NCI-H2107 treated with DMSO at 0.1 percent for 48 hours (cell line): ENCODE measurements at regions not wholly inside any gene's neighbourhood (a gene's known extent, or its start where the extent isn't known, plus 50 kb on each side); places are given as distances from the start of the nearest gene placed in this dataset.
"Not testable (repeated sequence)": the region's sequence is repeated elsewhere in the genome, so short reads cannot be mapped to it uniquely, and the experiment has no call there.

Experiments
- DNase-seq: peaks from one replicate; lab custom pipeline; 2025; ENCODE audit not compliant: unreplicated experiment; lab: John Stamatoyannopoulos, UW

DNA sequence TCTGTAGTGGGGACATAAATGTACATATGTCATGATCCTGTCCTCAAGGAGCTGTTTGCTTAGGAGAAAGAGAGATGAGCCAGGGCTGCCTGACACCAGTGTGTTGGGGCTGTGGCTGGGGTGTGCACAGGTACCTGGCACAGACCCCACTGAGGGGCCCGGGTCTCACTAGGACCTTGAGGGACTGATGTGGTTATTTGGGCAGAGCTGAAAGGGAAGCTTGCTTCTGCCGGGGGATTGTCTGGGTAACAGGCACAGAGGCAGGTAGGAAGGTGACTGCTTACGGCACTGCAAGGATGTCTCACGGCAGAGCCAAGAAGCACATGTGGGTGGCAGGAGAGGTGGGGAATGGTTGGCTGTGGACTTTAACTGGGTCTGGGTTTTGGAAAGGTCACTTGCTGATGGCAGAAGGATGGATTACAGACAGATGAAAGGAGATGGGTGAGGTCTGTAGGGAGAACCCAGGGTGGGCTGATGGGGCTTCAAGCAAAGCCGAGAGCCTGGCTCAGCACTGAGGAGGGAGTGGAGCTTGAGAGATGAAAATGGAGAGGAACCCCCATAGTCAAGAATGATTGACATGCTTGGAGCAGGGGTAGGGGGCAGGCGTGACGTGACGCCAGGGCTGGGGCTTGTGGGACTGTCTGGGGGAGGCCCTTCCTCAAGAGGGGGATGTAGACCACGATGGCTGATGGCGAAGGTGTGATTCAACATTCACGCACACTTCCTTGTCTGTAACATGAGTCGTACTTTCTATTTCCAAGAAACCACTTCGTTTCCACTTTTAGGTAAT, 207.7 kb upstream of the SHH start:
- no peak for DNase-seq

DNA sequence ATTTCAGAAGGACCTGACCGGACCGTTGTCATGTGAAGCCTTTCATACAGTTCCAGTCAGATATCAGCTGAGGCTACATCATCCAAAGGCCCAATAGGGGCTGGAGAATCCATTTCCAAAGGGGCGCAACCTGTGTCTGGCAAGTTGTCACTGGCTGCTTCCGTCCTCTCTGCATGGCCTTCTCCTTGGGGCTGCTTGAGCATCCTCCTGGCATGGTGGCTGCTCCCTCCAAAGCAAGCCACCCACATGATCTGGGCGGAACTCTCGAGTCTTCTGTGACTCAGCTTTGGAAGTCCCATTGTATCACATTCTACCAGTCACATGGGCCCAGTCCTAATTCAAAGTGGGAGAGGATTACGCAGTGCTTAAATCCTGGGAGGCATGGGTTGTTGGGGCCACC, 207.0 kb upstream of the SHH start:
- no peak for DNase-seq

DNA sequence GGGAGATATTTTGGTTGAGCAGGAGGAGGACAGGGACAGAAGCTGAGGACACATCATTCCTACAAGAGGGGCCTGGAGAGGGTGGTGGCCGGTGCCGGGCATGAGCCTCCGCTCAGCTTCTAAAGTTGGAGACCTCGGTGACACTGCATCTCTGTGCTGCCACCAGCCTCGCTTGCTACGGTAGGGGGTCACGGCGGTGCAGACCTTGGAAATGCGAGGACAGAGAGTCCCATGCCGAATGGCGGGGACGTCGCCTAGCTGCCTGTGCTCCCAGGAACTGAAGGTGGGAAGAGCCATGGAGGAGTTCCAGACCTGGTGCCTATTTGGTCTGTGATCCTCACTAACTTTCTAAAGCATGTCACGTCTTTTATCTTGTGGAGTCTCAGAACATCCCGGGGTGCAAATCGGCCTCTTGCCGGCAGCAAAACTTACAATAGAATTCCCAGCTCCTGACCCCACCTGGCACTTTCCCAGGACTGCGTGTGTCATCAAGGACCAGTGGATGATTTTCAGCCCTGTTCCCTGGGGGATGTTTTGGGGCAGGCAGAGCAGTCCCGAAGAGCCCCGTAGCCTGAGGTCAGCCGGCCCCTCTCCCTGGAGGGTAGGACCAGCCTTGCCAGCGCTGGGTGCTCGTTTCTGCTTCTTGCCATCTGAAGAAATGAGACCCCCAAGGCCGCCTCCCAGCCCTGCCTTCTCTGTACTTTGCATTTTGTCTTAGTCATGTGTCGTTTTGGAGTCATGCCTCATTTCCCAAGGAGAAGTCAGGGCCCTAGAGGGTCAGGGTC, 205.8 kb upstream of the SHH start:
- no peak for DNase-seq

DNA sequence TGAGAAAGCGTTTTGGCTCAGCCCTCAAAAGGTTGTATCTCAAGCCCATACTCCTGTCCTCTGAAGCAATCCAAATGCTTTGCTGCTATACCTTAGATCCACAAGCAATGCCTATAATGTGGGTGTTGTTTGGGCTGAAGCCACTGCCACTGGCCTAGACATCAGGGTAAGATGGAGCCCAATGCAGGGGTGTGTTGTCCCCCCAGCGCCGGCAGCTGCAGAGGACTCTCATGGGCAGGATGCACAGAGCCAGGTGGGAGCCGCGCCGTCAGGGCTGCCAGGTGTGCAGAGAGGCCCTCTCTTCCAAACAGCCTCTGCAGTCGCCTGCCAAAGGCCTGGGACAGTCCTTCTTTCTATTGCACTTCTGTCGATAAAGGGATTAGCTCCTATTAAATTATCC, 205.2 kb upstream of the SHH start:
- DNase-seq = no peak

DNA sequence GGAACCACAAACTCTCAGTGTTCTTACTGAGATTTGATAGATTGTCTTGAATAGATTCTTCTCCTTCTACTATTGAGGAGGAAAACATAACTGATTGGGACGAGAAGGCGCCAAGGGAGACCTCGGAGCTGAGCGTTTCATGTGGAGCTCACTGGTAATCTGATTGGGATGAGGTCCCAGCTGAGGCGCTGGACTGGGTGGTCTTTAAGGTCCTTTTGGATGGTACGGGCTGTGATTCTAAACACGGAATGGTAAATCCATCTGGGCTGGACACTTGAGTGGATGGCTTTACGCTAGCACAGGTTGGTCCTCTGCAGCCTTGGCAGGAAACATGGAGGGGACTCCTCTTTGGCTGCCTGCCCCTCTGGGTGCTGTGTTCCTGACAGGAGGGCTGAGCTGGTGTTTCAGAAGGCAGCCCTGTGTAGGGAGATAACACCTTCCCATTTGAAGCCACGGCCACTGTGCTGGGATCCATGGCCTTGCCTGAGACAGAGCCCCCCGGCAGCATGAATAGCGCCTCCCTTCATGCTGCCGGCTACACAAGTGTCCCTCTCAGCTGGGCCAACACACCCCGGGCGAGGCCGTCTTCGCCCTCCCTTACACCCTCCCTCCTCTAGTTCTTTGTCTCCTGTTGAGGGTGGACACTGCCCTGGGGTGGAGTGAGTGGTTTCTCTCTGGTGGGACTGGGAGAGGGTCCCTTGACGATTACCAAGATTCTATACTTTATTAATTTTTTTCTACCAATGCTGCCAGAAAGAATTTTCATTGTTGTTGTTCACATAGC, 203.2 kb upstream of the SHH start:
- no peak for DNase-seq

DNA sequence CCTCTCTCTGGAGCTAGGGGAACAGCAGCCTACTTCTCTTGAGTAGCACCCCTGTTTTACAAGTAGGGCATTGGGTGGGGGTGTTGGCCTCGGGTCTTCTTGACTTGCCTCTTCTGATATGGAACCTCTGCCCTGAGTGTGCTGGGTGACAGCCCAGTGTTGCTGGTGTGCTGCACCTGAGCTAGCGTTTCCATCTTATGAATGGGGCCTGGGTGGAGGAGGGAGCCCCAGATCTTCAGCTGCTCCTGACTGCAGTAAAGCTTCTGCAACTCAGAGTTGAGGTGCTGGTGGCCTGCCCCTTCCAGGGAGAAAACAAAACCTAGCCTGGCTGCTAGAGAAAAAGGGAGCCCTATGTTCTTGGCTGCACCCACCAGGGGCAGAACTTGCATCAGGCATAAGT, 202.5 kb upstream of the SHH start:
- DNase-seq = no peak

DNA sequence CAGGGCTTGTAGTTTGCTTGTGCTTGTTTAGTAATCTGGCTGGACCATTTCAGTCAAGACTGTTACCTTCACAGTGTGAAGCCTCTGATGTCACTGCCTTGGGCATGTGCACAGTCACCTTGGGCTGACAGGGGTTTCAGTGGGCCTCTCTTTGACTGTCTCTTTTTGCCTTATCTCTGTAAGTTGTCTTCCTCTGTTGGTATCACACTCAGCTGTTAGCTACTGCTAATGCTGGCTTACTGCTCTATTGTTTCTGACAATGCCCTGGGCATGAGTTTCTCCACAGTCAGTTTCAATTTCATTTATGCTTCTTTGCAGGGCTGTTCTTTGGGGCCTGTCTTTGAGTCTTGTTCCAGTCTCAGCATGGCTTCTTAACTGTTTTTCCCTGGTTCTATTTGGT, 201.9 kb upstream of the SHH start:
- DNase-seq = no peak

DNA sequence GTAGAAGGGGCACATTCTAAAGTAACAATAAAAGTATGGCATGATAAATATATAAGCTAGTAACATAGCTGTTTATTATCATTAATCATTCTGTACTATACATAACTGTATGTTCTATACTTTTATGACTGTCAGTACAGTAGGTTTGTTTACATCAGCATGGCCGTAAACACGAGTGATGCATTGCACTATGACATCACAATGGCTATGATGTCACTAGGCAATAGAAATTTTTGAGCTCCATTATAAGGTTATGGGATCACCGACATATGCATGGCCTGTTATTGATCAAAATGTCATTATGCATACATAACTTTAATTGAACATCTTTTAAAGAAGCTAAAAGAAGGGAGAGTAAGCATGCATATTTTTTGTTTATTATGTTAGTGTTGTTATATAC, 200.1 kb upstream of the SHH start:
- no peak for DNase-seq

DNA sequence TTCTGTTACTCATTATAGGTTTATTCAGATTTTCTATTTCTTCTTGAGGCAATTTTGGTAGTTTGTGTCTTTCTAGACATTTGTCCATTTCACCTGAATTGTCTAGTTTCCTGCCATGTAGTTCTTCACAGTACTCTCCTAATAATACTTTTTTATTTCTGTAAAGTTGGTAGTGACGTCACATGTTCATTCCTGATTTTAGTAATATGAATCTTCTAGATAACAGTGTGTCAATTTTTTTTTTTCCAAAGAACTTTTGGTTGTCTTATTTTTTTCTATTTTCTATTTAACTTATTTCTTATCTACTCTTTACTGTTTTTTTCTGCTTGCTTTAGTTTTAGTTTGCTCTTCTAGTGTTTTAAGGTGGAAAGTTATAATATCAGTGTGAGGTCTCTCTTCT, 197.3 kb upstream of the SHH start:
- DNase-seq = no peak

DNA sequence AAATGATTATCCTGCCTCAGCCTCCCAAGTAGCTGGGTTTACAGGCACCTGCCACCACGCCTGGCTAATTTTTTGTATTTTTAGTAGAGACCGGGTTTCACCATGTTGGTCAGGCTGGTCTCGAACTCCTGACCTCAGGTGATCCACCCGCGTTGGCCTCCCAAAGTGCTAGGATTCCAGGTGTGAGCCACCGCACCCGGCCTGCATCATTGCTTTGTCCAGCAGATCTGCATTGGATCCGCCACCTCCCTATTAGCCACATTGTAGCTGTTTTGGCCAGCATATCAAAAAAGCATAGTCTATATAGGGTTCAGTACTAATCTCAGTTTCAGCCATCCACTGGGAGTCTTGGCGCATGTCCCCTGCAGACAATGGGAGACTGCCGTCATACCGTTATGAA, 194.6 kb upstream of the SHH start:
- not testable (repeated sequence) for DNase-seq

DNA sequence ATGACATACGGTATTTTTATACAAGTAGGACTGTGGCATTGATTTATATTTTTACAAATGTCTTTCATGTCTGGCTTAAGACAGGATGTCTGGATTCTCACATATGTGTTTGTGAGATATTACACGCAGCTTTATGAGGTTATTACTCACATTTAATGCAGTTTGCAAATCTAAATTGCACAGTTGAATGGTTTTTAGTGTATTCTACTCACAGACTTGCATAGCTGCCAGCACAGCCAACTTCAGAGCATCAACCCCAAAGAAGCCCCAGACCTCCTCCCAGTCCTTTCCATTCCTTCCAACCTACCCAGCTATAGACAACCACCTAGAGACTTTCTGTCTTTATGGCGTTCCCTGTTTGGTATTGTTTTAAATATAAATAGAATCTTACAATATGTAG, 193.8 kb upstream of the SHH start:
- DNase-seq = no peak

DNA sequence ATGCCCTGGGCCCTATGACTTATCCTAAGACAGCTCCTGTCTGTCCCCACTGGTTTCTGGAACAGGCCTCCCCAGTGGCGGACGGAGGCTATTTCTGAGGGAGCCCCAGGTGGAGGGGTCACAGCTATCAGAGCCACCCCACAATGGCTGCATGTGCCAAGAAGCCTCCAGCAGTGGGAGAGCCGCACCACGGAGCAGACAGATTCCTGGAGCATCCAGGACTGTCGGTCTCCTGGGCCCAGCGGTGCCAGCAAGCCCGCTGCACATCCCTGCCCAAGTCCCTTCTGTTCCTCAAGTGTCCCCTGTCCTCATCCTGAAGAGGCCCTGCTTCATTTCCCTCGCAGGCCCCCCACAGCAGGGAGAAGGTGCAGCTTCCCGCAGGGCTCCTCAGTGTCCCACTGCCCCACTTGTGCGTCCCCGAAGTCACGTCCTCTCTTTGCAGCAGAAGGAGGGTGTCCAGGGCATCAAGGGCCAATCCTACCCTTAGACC, 193.0 kb upstream of the SHH start:
- DNase-seq = no peak

DNA sequence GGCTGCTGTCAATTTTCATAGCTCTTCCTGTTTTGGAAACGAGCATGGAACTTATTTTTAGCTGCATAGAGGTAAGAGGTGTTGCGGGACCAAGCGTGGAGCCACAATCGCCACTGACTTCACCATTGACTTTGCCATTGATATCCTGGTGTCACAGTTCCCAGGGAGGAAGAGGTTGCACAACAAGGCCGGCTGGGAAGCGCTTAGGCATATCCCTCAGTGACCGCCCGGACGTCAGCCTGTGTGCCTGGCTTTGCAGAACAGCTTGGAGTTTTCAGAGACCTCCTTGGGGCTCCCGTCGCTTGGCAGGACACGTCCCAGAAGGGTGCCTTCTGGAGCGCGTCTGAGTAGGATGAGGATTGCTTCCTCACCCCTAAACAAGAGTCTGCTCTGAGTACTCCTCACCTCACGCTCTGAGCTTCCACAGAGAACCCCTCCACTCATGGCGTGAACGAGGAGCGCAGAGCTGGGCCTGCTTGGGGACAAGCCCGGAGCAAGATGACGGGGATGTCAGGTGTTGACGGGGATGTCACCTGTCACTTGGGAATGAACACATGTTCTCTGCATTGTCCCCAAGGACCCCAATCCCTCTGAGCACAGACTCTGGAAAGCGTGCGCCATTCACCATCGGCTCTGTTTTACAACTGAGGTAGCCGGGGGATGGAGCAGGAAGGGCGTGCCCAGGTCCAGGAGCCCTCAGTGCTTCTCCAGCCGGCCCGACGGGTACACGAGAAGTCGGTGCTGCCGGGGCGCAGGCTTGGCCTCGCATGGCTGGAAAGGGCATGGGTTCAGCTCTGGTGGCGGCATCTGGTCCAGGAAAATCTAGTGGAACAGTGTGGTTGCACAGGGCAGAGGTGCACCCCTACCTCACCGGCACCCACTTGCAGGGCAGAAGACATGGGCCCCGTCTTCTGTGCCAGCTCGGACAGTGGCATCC, 192.3 kb upstream of the SHH start:
- no peak for DNase-seq

DNA sequence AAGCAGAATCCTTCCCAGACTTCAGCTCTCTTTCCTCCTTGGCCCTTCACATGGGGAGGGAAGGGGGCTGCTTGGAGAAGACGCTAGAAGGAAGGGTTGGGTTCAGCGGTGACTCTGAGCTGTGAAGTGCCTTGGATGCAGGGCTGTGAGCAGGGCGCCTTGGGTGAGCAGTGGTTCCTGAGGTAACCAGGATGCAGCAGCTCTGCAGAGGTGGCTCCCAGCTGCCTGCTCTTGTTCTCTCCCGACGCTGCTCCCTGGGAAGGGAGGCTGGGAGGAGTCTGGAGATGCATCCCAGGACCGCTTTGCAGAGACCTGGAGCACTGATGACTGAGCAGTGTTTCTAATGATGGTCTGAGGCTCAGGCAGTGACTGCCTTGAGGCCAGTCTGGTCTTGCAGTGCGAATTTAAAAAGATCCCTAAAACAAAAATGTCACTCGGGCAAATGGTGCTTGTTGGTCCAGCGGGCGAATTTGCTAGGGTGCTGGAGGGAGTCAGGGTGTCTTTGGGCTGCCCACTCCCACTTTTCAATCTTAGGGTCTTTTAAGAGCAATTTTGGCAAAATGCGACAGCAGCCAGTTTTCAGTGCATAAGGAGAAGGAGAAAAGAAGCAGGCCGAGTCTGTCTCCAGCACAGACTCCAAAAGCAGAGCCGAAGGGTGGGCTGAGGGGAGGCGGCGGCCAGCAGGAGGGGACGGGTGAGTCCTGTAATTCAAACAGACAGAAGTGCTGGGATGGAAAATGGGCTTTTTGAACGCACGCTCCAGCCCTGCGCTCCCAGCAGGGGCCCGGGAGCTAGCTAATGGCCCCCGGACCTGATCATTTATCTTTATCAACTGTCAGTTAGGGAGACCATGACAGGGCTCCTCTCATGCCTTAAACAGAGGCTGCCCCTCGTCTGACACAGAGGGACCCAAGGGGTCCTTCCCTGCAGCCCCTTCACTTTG, 191.2 kb upstream of the SHH start:
- no peak for DNase-seq

DNA sequence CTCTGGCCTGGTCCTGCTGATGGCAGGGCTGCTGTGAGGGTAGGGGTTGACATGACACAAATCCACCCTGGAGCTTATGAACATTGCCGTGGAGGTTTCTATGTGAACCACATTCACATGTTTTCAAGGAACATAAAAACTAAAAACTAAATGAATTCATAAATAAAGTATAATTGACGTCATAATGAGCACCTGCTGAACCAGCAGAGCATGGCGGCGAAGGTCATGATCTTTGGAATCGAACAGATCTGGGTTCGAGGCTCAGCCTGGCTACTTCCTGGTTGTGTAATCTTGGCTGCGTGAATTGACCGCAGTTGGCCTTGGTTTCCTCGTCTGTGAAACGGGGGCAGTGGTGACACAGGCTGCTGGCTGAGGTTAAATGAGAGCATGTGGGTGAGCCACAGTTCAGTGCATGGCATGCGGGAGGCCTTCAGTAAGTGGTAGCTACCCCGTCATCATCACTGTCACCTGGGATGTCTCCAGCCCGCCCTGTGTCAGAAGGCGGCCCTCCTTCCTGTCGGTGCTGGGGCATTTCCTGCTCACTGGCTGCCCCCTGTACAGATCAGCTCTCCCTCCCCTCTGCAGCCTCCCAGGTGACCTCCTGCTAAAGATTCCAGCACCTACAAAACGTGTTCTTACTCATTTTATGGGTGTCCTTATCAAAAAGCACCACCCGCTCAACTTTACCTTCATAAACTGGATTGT, 190.3 kb upstream of the SHH start:
- DNase-seq = no peak

DNA sequence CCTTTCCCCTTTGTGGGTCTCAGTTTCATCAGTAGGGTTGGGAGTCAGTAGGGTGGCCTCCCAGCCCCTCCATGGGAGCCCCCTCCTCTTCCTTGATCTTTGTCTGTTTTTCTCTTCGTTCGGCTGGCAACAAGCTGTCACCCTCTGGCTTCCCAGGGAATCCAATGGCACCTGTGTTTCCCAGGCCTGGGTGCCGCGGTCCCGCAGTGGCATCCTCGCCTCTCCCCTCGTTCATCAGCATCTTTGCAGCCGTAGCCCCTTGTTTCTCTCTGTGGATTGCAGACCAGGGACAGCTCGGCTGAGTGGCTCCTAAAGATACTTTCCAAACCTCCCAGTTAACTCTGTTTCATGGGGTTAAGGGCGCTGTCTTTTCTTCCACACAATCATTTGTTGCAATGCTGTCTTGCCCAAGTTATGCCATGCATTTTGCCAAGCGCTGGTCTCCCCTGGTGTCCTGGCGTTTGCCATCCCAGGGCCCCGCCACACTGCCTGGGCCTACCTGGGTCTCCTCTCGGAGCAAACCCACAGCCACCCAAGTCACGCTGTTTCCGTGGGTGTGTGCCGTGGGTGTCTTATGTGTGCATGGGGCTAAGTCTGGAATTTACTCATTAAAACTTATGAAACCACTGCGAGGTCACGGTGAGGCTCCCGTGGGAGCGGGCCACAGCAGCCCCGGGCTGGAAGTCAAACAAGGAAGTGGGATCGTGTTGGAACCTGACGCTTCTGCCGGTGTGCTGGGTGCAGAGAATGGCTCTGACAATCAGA, 189.4 kb upstream of the SHH start:
- DNase-seq = no peak

DNA sequence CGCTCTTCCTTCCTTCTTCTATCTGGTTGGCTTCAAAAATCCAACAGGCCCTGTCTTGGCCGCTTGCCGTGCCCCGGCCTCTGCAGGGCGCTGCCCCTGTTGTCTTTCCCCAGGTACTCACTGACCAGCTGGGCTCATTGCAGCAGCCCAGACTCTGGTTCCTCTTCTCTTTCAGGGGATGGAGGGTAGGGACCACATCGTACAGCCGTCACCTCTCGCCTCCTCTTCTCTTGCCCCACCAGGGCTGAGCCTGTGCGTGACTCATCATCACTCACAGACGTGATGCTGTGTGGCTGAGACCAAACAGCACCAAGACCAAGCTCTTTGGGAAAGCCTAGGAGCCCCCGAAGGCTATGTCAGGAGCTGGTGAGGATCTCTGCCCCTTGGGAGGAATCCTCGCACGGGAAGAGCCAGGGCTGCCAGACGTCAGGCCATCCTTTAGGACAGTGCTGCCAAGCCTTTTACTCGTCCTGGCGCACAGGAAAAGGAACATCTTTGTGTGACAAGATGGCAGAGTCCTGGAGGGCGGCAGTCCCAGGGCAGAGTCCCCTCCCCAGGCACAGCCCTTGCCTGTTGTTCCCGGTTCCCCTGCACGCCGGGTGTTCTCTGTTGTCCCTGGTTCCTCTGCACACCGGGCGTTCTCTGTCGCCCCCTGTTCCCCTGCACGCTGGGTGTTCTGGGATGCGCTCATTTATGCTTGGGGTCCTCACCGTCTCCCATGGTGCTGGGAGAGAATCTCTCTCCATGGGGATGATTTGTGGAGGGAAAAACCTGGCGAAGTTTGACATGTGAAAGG, 188.5 kb upstream of the SHH start:
- no peak for DNase-seq
